ENCODE measurements at regions not wholly inside any gene's neighbourhood (a gene's known extent, or its start where the extent isn't known, plus 50 kb on each side); places are given as distances from the start of the nearest gene placed in this dataset.

GRCh38 chrX:73940893-73941470 lies 88.5 kb upstream of the XIST start:
- TF ChIP-seq CTCF (IDR thresholded peaks at IDR 0.05) (no peak), POLR2A (IDR thresholded peaks at IDR 0.05) (no peak)
